Mucosa of rectum (tissue), 2 donors: ENCODE measurements at regions not wholly inside any gene's neighbourhood (a gene's known extent, or its start where the extent isn't known, plus 50 kb on each side); places are given as distances from the start of the nearest gene placed in this dataset.

Experiments used
- H3K27ac ChIP-seq, 2 donors: one replicate each; pipeline ENCODE4 v1.7.0; 2013; ENCODE audit warnings: inconsistent platforms in 2 of 2, low read depth in 2 of 2, low read length in 2 of 2
- H3K27me3 ChIP-seq, 2 donors: one replicate each; pipeline ENCODE4 v1.7.0; 2013; ENCODE audit warnings: low read length in 2 of 2; ENCODE audit not compliant: control insufficient read depth in 2 of 2, insufficient read depth in 2 of 2
- H3K36me3 ChIP-seq, 2 donors: one replicate each; pipeline ENCODE4 v1.7.0; 2013; ENCODE audit warnings: low read length in 2 of 2; ENCODE audit not compliant: control insufficient read depth in 2 of 2, insufficient read depth in 2 of 2
- H3K4me1 ChIP-seq, 2 donors: one replicate each; pipeline ENCODE4 v1.7.0; 2013; ENCODE audit warnings: low read length in 2 of 2, mild to moderate bottlenecking in 1 of 2; ENCODE audit not compliant: control insufficient read depth in 2 of 2, insufficient read depth in 2 of 2
- H3K4me3 ChIP-seq, 2 donors: one replicate each; pipeline ENCODE4 v1.7.0; 2013; ENCODE audit warnings: low read length in 2 of 2
- H3K9ac ChIP-seq, 2 donors: one replicate each; pipeline ENCODE4 v1.7.0; 2013; ENCODE audit warnings: low read length in 2 of 2, low read depth in 1 of 2, mild to moderate bottlenecking in 1 of 2
- H3K9me3 ChIP-seq, 2 donors: one replicate each; pipeline ENCODE4 v1.7.0; 2013; ENCODE audit warnings: low read length in 2 of 2; ENCODE audit not compliant: control insufficient read depth in 2 of 2
- donor health status: healthy.
- donor health status: Normal muscosa, but diverticular disease.

- Histone ChIP-seq H3K4me3 (no peak overlapping the region), H3K36me3 (no peaks in the 10 kb centered on the region), H3K27me3 (no peaks in the 10 kb centered on the region), H3K9ac (no peak overlapping the region), H3K4me1 (no peaks in the 10 kb centered on the region), H3K27ac (no peak overlapping the region), H3K9me3 (no peaks in the 10 kb centered on the region)
Observed at GRCh38 chr14:58899317-58899713, 261.6 kb downstream of the DACT1 start.

- no peaks in the 10 kb centered on the region for H3K4me1 ChIP-seq
Observed at GRCh38 chr14:58901826-58902225, 264.1 kb downstream of the DACT1 start.

GRCh38 chr14:58904776-58905175 is 267.0 kb downstream of the DACT1 start:
- H3K9me3 ChIP-seq = no peaks in the 10 kb centered on the region
- no peaks in the 10 kb centered on the region for H3K27me3 ChIP-seq
- no peaks in the 10 kb centered on the region for H3K4me1 ChIP-seq
- no peak overlapping the region for H3K27ac ChIP-seq
- H3K9ac ChIP-seq = no peak overlapping the region
- H3K4me3 ChIP-seq = no peak overlapping the region
- no peaks in the 10 kb centered on the region for H3K36me3 ChIP-seq

More at GRCh38 chr14:58901826-58902225, 264.1 kb downstream of the DACT1 start:
- no peaks in the 10 kb centered on the region for H3K36me3 ChIP-seq
- H3K27ac ChIP-seq = no peak overlapping the region
- no peak overlapping the region for H3K9ac ChIP-seq
- H3K4me3 ChIP-seq = no peak overlapping the region
- H3K9me3 ChIP-seq = no peaks in the 10 kb centered on the region
- H3K27me3 ChIP-seq = no peaks in the 10 kb centered on the region

GRCh38 chr14:58907803-58908202 is 270.0 kb downstream of the DACT1 start:
- Histone ChIP-seq H3K4me1 (no peaks in the 10 kb centered on the region), H3K36me3 (no peaks in the 10 kb centered on the region), H3K9ac (no peak overlapping the region), H3K27ac (no peak overlapping the region), H3K27me3 (no peaks in the 10 kb centered on the region), H3K4me3 (no peak overlapping the region), H3K9me3 (no peaks in the 10 kb centered on the region)

GRCh38 chr14:58912287-58912686 is 274.5 kb downstream of the DACT1 start:
- Histone ChIP-seq H3K36me3 (no peaks in the 10 kb centered on the region), H3K27ac (no peak overlapping the region), H3K9ac (no peak overlapping the region), H3K27me3 (no peaks in the 10 kb centered on the region), H3K4me1 (no peaks in the 10 kb centered on the region), H3K4me3 (no peak overlapping the region), H3K9me3 (no peaks in the 10 kb centered on the region)

GRCh38 chr14:58912799-58913432 is 275.2 kb downstream of the DACT1 start:
- no peaks in the 10 kb centered on the region for H3K9me3 ChIP-seq
- H3K9ac ChIP-seq = no peak overlapping the region
- H3K36me3 ChIP-seq = no peaks in the 10 kb centered on the region
- H3K4me1 ChIP-seq = no peaks in the 10 kb centered on the region
- no peak overlapping the region for H3K27ac ChIP-seq
- no peak overlapping the region for H3K4me3 ChIP-seq
- no peaks in the 10 kb centered on the region for H3K27me3 ChIP-seq

- H3K36me3 ChIP-seq = no peaks in the 10 kb centered on the region
- H3K9ac ChIP-seq = no peak overlapping the region
- no peaks in the 10 kb centered on the region for H3K27me3 ChIP-seq
- H3K9me3 ChIP-seq = no peaks in the 10 kb centered on the region
- no peak overlapping the region for H3K4me3 ChIP-seq
- H3K27ac ChIP-seq = no peak overlapping the region
- no peaks in the 10 kb centered on the region for H3K4me1 ChIP-seq
Observed at GRCh38 chr14:58914279-58914855, 274.1 kb upstream of the DAAM1 start.

GRCh38 chr14:58915646-58916045 is 272.8 kb upstream of the DAAM1 start:
- Histone ChIP-seq H3K4me3 (no peak overlapping the region), H3K4me1 (no peaks in the 10 kb centered on the region), H3K9me3 (no peaks in the 10 kb centered on the region), H3K36me3 (no peaks in the 10 kb centered on the region), H3K27ac (no peak overlapping the region), H3K9ac (no peak overlapping the region), H3K27me3 (no peaks in the 10 kb centered on the region)

- Histone ChIP-seq H3K27me3 (no peaks in the 10 kb centered on the region), H3K4me1 (no peaks in the 10 kb centered on the region), H3K36me3 (no peaks in the 10 kb centered on the region), H3K4me3 (no peak overlapping the region), H3K9me3 (no peaks in the 10 kb centered on the region), H3K27ac (no peak overlapping the region), H3K9ac (no peak overlapping the region)
Observed at GRCh38 chr14:58918066-58918738, 270.3 kb upstream of the DAAM1 start.

GRCh38 chr14:58919217-58919616 is 269.2 kb upstream of the DAAM1 start:
- H3K36me3 ChIP-seq = no peaks in the 10 kb centered on the region
- no peak overlapping the region for H3K4me3 ChIP-seq
- H3K9me3 ChIP-seq = no peaks in the 10 kb centered on the region
- H3K4me1 ChIP-seq = no peaks in the 10 kb centered on the region
- H3K9ac ChIP-seq = no peak overlapping the region
- no peaks in the 10 kb centered on the region for H3K27me3 ChIP-seq
- no peak overlapping the region for H3K27ac ChIP-seq
